ENCODE measurements at regions not wholly inside any gene's neighbourhood (a gene's known extent, or its start where the extent isn't known, plus 50 kb on each side); places are given as distances from the start of the nearest gene placed in this dataset.
A peak's percentile ranks its signal among the peaks of the same experiment; 100 is the strongest.

DNA sequence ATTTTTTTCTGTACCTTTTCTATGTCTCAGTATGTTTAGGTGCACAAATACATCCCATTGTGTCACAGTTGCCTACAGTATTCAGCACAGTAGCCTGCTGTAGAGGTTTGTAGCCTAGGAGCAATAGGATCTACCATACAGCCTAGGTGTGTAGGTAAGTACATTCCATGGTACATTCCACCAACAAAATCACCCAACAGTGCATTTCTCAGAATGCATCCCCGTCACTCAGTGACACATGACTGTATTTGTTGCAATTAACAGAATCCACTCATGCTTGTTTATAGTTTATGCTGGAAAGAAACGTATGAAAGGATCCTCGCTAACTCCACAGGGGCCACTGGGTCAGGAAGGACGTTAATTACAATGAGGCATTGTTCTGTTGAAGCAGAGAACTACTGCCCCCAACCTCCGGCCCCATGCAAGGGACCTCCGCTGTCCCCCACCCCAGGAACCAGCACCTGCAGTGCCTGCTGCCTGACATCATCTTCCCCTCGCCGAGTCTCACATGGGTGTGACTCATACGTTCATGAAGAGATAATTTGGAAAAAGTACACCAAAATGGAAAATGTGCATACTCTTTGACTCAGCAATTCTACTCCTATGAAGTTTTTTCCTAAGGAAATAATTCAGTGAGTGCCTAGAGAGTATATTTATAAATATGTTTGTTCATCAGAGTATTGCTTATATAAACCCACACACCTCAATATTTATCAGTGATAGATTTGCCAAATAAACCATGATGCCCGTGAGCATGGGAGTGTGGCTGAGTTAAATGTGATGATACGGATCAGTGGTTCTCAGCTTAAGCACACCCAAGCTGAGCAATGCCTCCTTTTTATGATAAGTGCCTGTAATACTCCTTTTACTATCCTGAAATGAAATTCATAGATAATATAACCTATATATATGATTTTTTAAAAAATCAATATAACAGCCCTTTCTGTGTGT, 156.4 kb upstream of the ECI2 start (continued):
- TF ChIP-seq, protein P1, sequence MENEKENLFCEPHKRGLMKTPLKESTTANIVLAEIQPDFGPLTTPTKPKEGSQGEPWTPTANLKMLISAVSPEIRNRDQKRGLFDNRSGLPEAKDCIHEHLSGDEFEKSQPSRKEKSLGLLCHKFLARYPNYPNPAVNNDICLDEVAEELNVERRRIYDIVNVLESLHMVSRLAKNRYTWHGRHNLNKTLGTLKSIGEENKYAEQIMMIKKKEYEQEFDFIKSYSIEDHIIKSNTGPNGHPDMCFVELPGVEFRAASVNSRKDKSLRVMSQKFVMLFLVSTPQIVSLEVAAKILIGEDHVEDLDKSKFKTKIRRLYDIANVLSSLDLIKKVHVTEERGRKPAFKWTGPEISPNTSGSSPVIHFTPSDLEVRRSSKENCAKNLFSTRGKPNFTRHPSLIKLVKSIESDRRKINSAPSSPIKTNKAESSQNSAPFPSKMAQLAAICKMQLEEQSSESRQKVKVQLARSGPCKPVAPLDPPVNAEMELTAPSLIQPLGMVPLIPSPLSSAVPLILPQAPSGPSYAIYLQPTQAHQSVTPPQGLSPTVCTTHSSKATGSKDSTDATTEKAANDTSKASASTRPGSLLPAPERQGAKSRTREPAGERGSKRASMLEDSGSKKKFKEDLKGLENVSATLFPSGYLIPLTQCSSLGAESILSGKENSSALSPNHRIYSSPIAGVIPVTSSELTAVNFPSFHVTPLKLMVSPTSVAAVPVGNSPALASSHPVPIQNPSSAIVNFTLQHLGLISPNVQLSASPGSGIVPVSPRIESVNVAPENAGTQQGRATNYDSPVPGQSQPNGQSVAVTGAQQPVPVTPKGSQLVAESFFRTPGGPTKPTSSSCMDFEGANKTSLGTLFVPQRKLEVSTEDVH (IDR thresholded peaks at IDR 0.05; ENCODE audit: low read depth, partially characterized antibody) = no peak
- TF ChIP-seq ZKSCAN8 (CRISPR knock-in tag; IDR thresholded peaks at IDR 0.05) (peak; percentile 59; the same call in 1 of the 2 replicates), ZNF695 (CRISPR knock-in tag; IDR thresholded peaks at IDR 0.05) (no peak), CBX1 (IDR thresholded peaks at IDR 0.05; ENCODE audit: low read depth) (no peak), NONO (IDR thresholded peaks at IDR 0.05; ENCODE audit: low read depth in 2 of 2, low read length in 1 of 2) (no peak), SMAD1 (IDR thresholded peaks at IDR 0.05; ENCODE audit: low read depth, low read length, partially characterized antibody) (no peak), FOXK2 (conservative IDR thresholded peaks at IDR 0.05 in 1 of 2, IDR thresholded peaks at IDR 0.05 in 1 of 2; ENCODE audit: low read depth in 2 of 2) (peak; percentile 55 to 74; a peak in 3 of 4 replicates), CXXC5 (CRISPR knock-in tag; IDR thresholded peaks at IDR 0.05) (peak; percentile 36; the same call in 1 of the 2 replicates), CBX5 (IDR thresholded peaks at IDR 0.05; ENCODE audit: borderline replicate concordance, low read depth) (no peak), PHB2 (IDR thresholded peaks at IDR 0.05; ENCODE audit: low read depth) (no peak), PCBP2 (IDR thresholded peaks at IDR 0.05; ENCODE audit: low read depth, low read length, poor library complexity, severe bottlenecking) (no peak), MIER1 (IDR thresholded peaks at IDR 0.05; ENCODE audit: low read depth) (no peak)
- TF ChIP-seq, protein P2, sequence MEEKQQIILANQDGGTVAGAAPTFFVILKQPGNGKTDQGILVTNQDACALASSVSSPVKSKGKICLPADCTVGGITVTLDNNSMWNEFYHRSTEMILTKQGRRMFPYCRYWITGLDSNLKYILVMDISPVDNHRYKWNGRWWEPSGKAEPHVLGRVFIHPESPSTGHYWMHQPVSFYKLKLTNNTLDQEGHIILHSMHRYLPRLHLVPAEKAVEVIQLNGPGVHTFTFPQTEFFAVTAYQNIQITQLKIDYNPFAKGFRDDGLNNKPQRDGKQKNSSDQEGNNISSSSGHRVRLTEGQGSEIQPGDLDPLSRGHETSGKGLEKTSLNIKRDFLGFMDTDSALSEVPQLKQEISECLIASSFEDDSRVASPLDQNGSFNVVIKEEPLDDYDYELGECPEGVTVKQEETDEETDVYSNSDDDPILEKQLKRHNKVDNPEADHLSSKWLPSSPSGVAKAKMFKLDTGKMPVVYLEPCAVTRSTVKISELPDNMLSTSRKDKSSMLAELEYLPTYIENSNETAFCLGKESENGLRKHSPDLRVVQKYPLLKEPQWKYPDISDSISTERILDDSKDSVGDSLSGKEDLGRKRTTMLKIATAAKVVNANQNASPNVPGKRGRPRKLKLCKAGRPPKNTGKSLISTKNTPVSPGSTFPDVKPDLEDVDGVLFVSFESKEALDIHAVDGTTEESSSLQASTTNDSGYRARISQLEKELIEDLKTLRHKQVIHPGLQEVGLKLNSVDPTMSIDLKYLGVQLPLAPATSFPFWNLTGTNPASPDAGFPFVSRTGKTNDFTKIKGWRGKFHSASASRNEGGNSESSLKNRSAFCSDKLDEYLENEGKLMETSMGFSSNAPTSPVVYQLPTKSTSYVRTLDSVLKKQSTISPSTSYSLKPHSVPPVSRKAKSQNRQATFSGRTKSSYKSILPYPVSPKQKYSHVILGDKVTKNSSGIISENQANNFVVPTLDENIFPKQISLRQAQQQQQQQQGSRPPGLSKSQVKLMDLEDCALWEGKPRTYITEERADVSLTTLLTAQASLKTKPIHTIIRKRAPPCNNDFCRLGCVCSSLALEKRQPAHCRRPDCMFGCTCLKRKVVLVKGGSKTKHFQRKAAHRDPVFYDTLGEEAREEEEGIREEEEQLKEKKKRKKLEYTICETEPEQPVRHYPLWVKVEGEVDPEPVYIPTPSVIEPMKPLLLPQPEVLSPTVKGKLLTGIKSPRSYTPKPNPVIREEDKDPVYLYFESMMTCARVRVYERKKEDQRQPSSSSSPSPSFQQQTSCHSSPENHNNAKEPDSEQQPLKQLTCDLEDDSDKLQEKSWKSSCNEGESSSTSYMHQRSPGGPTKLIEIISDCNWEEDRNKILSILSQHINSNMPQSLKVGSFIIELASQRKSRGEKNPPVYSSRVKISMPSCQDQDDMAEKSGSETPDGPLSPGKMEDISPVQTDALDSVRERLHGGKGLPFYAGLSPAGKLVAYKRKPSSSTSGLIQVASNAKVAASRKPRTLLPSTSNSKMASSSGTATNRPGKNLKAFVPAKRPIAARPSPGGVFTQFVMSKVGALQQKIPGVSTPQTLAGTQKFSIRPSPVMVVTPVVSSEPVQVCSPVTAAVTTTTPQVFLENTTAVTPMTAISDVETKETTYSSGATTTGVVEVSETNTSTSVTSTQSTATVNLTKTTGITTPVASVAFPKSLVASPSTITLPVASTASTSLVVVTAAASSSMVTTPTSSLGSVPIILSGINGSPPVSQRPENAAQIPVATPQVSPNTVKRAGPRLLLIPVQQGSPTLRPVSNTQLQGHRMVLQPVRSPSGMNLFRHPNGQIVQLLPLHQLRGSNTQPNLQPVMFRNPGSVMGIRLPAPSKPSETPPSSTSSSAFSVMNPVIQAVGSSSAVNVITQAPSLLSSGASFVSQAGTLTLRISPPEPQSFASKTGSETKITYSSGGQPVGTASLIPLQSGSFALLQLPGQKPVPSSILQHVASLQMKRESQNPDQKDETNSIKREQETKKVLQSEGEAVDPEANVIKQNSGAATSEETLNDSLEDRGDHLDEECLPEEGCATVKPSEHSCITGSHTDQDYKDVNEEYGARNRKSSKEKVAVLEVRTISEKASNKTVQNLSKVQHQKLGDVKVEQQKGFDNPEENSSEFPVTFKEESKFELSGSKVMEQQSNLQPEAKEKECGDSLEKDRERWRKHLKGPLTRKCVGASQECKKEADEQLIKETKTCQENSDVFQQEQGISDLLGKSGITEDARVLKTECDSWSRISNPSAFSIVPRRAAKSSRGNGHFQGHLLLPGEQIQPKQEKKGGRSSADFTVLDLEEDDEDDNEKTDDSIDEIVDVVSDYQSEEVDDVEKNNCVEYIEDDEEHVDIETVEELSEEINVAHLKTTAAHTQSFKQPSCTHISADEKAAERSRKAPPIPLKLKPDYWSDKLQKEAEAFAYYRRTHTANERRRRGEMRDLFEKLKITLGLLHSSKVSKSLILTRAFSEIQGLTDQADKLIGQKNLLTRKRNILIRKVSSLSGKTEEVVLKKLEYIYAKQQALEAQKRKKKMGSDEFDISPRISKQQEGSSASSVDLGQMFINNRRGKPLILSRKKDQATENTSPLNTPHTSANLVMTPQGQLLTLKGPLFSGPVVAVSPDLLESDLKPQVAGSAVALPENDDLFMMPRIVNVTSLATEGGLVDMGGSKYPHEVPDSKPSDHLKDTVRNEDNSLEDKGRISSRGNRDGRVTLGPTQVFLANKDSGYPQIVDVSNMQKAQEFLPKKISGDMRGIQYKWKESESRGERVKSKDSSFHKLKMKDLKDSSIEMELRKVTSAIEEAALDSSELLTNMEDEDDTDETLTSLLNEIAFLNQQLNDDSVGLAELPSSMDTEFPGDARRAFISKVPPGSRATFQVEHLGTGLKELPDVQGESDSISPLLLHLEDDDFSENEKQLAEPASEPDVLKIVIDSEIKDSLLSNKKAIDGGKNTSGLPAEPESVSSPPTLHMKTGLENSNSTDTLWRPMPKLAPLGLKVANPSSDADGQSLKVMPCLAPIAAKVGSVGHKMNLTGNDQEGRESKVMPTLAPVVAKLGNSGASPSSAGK (IDR thresholded peaks at IDR 0.05) = peak; percentile 17; the same call in 1 of the 2 replicates

Data from K562 (cell line).